Left colon (tissue), 2 donors: ENCODE measurements at regions not wholly inside any gene's neighbourhood (a gene's known extent, or its start where the extent isn't known, plus 50 kb on each side); places are given as distances from the start of the nearest gene placed in this dataset.
A peak's percentile ranks its signal among the peaks of the same experiment; 100 is the strongest.

ENCODE experiments used
- ATAC-seq: fragments of 200-7000 bp; cut with Tn5 transposase; one replicate; pipeline ENCODE4 v1.9.1; 2020; ENCODE audit warnings: mild to moderate bottlenecking, moderate library complexity
- DNase-seq, 2 donors: peaks; one replicate each; pipeline ENCODE4 v3.0.0-alpha.2; 2020
- intact Hi-C, 2 donors: fragments of 100-400 bp; cut with DNase I in 1 of 2; cut with micrococcal nuclease in 1 of 2; formaldehyde crosslinking; loops; one replicate each; pipeline versions ENCODE4 v1.11.2 to v1.14.0; 2022; cut with DNase I, micrococcal nuclease
- donor health status: DM: no; HTN: no; CAD: no.
- donor health status: DM: yes; HTN: yes; CAD: no.

DNA sequence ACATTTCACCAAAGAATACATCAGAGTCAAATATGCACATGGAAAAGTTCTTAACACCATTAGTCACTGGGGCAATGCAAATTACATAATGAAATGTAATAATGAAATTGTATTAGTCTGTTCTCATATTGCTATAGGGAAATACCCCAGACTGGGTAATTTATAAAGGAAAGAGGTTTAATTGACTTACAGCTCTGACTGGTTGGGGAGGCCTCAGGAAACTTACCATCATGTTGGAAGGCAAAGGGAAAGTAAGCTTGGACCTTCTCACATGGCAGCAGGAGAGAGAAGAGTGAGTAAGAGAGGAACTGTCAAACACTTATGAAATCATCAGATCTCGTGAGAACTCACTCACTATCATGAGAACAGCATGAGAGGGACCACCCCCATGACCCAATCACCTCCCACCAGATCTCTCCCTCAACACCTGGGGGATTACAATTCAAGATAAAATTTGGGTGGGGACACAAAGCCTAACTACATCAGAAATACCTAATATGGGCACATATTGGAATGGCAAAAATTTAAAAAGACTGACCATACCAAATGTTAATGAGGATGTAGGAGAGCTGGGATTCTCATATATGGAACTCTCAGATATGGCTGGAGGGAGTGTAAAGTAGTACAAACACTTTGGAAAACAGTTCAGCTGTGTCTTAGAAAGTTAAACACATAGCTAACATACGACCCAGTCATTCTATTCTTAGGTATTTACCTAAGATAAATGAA, 65.1 kb upstream of the CD44 start:
- no peak for ATAC-seq
- intact Hi-C loops, result no loop called here
- no peak for DNase-seq

DNA sequence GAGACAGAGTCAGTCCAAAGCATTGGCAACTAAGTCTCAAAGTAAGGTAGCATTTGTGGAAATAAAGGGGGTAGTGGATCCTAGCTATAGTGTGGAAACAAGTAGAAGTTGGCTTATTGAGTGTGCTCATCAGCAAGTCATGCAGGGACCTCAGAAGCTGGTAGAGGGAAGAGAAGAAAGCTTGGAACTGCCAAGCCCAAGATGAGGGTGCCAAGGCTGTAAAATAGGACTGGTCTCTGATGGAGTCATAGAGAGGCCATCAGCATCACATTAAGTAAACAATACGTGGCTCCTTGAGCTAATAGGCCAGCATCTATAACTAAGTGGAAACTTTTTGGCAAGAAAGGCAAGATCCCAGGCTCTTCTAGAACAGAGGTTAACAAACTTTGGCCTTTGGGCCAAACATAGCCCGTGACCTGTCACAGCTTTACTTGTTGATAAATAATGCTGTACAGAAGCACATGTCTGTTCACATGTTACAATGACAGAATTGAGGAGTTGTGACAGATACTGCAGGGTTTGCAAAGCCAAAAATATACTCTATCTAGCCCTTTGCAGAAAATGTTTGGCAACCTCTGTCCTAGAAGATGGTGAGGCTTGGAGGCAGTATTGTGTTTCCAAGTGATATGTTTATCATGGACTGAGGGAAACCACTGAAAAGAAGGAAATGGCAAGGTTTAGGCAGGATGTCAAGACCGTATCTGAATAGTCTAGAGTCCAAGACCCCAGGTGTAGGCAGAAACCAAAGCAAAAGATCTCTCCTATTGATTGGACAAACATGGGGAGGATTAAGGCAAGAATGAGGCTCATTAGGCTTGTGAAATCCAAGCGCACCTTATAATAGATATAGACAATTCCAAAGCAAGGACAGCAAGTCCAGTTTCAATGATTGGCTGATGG, 62.5 kb upstream of the CD44 start:
- ATAC-seq (no peak), DNase-seq (no peak)
- intact Hi-C loops, result no loop called here

DNA sequence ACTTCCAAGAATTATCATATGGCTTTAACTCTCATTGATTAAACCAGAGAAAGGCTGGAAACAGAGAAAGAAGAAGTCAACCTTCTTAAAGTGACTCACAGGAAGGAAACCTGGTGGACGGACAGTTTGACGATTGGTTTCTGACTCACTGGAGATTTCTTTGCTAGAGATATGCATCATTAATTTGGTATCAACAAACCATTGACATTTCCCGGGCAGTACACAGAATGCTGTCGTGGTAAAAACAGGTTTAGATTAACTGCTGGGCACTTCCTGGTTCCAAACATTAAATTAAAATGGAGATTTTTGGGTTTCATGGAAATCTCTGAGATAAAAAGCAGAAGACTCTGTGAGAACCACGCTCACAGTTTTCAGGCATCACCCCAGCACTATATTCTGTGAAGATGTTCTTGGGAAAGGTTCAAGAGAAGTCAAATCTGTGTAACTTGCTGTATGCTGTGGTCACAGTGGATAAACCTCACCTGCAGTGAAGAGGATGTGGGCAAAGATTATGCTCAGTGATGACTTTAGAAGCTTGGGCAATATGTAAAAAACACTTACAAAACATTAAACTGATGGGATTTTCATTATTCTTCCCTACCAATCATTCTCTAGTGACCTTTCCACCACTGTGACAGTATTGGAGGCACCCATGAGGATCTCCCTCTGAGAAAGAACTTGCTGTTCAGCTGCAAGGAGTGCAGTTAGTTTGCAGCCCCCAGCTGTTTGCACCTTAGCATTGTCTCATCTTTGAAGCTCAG, 61.1 kb upstream of the CD44 start:
- DNase-seq, result no peak
- peak; percentile 26 for ATAC-seq
- intact Hi-C loops, result no loop called here

DNA sequence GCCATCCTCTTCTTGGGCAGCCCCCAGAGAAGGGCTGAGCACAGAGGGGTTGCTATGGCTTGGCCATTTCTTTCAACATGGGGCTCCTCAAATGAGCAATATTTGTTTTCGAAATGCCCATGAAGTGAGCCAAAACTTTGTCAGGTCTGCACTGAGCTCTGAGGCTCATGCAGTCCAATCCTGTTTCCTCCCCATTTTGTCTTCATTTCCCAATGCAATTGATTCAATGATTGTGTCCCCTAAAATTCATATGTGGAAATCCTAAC, 60.6 kb upstream of the CD44 start:
- no peak for DNase-seq

DNA sequence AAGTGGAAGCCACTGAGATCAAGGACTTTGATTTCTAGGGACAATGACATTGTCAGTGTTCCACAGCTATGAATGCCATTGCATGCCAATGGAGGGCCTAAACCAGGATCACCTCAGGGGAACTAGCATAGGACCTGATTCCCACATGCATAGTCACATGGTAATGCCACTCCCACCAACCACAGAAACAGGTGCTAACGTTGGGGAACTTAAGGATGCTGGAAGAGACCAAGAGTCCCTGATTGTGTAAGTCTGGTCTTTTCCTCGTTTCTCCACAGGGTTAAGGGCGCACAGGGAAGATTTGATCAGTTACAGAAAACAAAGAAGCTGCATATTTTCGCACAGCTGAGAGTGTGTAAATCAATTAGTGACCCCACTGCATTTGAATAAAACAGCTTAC, 59.4 kb upstream of the CD44 start:
- no peak for DNase-seq
- ATAC-seq, result no peak
- intact Hi-C loops, result no loop called here

More for the DNA sequence above, 60.6 kb upstream of the CD44 start:
- ATAC-seq, result no peak
- intact Hi-C loops, result no loop called here

DNA sequence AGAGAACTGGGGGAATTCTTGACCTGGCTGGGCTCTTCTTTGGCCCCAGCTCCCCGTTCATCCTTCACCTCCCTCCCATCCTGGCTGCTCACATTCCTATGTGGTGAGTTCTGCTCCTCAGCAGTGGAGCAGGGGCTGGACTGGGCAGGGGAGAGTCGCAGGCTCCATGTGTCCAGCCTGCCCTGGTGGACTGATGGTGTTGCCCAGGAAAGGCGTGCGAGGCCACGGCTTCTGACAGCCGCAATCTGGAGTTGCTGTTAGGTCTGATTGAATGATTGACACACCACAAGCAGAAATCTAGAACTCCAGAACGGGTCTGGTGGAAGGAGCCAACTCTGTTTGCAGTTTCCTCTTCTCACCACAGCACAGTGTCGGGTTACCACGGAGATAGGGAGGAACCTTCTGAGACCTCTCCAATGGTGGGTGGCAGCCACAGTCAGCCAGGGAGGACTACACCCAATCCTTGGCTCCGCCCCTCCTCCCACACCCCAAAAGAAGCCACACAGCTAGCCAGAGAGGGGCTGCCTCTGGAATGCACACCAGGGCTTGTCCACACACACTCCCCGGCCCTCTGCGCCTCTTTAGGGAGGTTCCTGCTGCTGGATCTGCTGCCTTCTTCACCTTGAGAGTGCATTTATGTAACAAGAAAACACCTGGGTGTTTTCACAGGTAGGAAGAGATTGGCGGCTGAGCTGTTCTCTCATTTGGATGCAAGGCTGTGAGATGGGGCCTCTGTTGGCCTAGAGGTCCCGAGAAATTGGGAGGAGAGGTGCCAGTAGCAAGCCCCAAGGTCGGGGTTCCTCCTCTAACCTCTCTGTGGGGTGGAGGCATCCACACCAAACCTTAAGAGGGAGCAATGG, 56.4 kb upstream of the CD44 start:
- ATAC-seq (peak; percentile 60), DNase-seq (peak; percentile 66 to 77)
- intact Hi-C loops, result no loop called here

DNA sequence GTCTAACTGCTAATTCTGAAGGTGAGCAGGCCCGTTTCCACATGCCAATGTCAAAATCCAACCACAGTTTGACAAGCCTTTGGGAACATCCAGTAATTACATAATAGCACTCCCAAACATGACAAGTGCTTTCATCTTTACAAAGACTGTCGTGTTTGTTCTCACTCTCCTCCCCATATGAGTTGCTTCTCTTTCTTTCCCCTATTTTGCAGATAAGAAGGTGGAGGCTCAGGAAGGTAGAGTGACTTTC, 55.9 kb upstream of the CD44 start:
- no peak for DNase-seq
- intact Hi-C loops, result no loop called here
- no peak for ATAC-seq

DNA sequence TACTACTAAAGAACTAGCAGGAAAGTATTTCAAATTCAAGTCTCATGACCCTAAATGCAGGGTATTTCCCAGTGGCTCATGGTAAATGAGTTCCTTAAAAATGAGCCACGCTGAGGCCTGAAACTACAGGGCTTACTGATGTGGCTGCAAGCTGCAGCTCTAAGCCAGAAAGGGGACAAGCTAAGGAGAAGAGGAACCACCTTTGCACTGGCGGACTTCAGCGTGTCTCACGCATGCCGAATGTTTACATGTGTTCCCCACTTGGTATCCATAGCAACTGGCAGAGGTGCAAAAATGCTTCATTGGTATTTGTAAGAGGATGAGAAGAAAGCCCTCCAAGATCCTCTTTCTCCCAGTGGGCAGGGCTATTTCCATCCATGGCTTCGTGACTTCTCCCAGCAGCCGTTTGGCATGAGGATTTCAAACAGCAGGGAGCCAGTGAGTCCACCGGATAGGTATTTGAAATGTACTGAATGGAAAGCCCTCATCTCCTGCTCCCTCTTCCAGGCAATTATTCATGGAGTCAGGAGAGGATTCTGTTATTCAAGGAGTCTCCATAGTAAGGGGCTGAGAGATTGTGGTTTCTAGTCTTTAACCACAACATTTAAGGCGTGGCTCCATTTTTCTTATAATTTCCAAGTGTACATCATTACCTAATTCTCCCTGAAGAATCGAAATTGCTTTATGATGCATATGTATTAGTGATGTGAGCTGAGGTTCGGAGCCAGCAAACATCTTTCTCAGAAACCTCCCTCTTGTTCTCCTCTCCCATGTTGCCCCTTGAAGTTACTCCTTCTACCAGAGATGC, 55.3 kb upstream of the CD44 start:
- DNase-seq, result peak; percentile 43 to 69
- peak; percentile 37 for ATAC-seq
- intact Hi-C loops, result no loop called here

DNA sequence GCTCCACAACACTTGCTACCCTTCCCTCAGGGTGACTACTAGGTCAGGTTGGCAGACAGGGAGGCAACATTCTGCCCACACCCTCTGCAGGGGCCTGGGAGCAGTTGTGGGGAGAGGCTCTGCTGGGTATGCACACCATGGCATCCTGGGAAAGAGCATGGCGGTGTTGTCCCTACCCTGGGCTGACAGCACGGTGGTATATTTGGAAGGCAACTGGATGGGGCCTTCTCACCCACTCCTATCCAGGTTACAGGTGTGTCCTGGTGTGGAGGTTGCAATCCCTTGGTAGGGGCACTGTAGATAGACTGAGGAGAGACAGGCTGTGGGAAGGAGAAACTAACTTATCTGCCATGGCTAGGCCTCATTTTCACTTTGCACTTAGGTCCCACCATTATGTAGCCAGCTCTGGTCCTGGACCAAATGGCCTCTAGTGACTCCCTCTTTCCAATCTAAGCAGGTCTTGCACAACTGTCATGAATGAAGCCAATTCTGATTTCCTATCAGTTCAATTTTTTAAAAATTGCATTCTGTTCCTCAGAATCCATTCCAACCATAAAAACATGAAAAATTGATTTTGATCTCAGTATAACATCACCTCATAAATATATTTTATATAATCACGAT, 54.0 kb upstream of the CD44 start:
- intact Hi-C loops, result no loop called here
- no peak for ATAC-seq
- no peak for DNase-seq

DNA sequence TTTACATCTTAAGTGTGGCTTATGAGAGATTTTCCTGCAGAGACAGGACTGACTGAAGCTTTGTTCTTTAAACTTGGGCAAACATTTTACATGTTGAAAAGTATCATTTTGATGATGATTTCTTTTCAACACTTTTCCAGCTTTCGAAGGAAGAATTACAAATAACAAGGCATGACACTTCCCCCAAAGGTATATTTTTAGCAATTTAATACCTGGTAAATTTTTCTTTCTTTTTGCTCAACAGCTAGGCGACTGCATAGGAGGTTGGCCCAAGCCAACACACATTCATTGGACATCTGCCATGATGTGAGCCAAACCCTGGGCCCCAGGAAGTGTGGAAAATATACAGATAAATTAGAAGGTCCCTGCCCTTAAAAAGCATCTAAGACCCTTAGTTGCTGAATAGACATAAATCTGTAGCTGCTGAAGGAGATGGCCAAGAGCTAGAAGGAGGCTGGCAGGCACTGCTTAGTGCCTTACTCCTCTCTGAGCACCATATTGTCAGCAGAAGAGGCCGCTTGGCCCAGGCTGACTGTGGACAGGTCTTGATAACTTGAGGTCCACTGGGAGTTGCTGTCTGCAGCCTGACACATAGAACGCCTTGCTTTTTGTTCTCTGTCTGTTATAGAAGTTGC, 53.3 kb upstream of the CD44 start:
- DNase-seq (no peak), ATAC-seq (no peak)
- intact Hi-C loops, result no loop called here

DNA sequence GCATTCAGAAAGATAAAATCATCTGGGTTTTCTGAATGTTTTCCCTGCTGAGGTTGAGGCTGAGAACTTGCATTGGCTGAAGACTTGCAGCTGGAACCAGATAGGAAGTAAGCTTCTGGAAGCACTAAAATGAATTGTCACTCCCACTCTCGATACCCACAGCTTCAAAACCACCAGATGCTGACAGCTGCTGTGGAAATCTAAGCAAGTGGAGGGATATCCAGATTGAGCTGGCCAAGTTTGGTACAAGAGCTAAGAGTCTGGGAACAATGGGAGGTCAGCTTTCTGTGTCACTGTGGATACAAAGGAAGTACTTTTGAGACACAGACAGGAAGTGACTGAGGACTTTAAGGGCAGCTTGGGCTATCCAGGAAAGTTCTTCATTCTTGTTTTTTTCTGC, 51.3 kb upstream of the CD44 start:
- no peak for ATAC-seq

DNA sequence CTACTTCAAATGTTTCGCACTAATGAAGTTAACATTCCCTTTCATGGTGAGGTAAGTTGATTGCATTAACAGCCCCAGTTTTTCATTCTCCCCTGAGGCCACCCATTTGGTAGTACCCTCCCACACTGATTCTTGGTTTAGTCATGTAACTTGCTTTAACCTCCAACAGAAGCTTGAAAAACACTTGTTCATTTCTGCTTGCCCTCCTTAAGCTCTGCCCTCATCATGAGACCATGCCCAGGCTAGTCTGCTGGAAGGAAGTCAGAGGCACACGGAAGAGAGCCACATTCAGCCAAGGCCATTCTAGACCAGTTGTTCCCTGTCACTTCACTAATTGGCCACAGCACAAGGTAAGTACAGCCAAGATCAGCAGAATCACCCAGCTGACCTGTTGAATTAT, 50.7 kb upstream of the CD44 start:
- no peak for ATAC-seq
- DNase-seq, result no peak
- intact Hi-C loops, result no loop called here

More for the DNA sequence above, 51.3 kb upstream of the CD44 start:
- intact Hi-C loops, result no loop called here
- no peak for DNase-seq

DNA sequence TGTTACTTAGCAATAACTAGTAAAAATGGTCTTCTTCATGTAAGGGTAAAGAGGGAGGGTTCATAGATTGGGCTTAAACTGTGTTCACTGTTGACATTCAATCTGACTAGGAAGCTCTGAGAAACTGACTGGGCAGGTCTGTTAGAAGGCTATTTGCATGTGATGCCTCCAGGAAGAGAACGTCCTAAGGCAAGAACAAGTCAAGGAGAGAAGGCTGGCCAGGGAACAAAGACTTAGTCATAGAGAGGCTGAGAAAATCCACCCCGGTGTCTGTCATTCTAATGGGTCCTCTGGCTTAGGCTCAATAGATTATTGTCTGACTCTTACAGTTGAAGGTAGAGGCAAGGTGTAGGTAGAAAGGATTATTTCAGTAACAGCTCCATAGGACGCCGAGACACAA, 50.3 kb upstream of the CD44 start:
- intact Hi-C loops, result no loop called here
- DNase-seq (no peak), ATAC-seq (peak; percentile 20)
